GM06990 (cell line): ENCODE measurements at regions not wholly inside any gene's neighbourhood (a gene's known extent, or its start where the extent isn't known, plus 50 kb on each side); places are given as distances from the start of the nearest gene placed in this dataset.

Experiments
- DNase-seq: peaks from one replicate; pipeline ENCODE4 v3.0.0-alpha.2; 2011; ENCODE audit not compliant: insufficient read length; ENCODE audit errors: extremely low read depth
- H3K27me3 ChIP-seq: replicated peaks from 2 replicates; pipeline ENCODE4 v1.6.0; 2011; ENCODE audit warnings: low read length; ENCODE audit not compliant: control insufficient read depth, insufficient read depth
- H3K36me3 ChIP-seq: 2 replicates; pipeline ENCODE4 v1.5.1; 2011; ENCODE audit warnings: low read length; ENCODE audit not compliant: control insufficient read depth, insufficient read depth
- H3K4me3 ChIP-seq: replicated peaks from 2 replicates; pipeline ENCODE4 v1.5.1; 2011; ENCODE audit warnings: low read depth, mild to moderate bottlenecking, control low read depth, low read length
- CTCF ChIP-seq: IDR thresholded peaks from 2 replicates; pipeline ENCODE4 v1.5.1; 2011; ENCODE audit warnings: low read length, control low read depth, mild to moderate bottlenecking, inconsistent platforms; ENCODE audit not compliant: insufficient read depth, poor library complexity, severe bottlenecking

- Histone ChIP-seq H3K36me3 (no peaks in the 10 kb centered on the region), H3K27me3 (no peaks in the 10 kb centered on the region), H3K4me3 (no peak overlapping the region)
- no peak for TF ChIP-seq CTCF
- DNase-seq = no peak
Observed at GRCh38 chr6:8194490-8194889, 92.1 kb upstream of the EEF1E1 start.

- no peak overlapping the region for H3K4me3 ChIP-seq
- no peak for TF ChIP-seq CTCF
- no peaks in the 10 kb centered on the region for H3K27me3 ChIP-seq
- DNase-seq = no peak
- H3K36me3 ChIP-seq = no peaks in the 10 kb centered on the region
Observed at GRCh38 chr6:8193541-8193940, 91.2 kb upstream of the EEF1E1 start.

GRCh38 chr6:8192597-8192996, 90.2 kb upstream of the EEF1E1 start:
- Histone ChIP-seq H3K27me3 (no peaks in the 10 kb centered on the region), H3K36me3 (no peaks in the 10 kb centered on the region), H3K4me3 (no peak overlapping the region)
- no peak for DNase-seq
- no peak for TF ChIP-seq CTCF

GRCh38 chr6:8192067-8192466, 89.7 kb upstream of the EEF1E1 start:
- no peak for DNase-seq
- no peaks in the 10 kb centered on the region for H3K36me3 ChIP-seq
- H3K4me3 ChIP-seq = no peak overlapping the region
- no peaks in the 10 kb centered on the region for H3K27me3 ChIP-seq
- no peak for TF ChIP-seq CTCF

GRCh38 chr6:8191629-8192028, 89.3 kb upstream of the EEF1E1 start:
- no peaks in the 10 kb centered on the region for H3K36me3 ChIP-seq
- DNase-seq = no peak

More at GRCh38 chr6:8191629-8192028, 89.3 kb upstream of the EEF1E1 start:
- Histone ChIP-seq H3K4me3 (no peak overlapping the region), H3K27me3 (no peaks in the 10 kb centered on the region)
- TF ChIP-seq CTCF = no peak
